ENCODE measurements at regions not wholly inside any gene's neighbourhood (a gene's known extent, or its start where the extent isn't known, plus 50 kb on each side); places are given as distances from the start of the nearest gene placed in this dataset.

DNA sequence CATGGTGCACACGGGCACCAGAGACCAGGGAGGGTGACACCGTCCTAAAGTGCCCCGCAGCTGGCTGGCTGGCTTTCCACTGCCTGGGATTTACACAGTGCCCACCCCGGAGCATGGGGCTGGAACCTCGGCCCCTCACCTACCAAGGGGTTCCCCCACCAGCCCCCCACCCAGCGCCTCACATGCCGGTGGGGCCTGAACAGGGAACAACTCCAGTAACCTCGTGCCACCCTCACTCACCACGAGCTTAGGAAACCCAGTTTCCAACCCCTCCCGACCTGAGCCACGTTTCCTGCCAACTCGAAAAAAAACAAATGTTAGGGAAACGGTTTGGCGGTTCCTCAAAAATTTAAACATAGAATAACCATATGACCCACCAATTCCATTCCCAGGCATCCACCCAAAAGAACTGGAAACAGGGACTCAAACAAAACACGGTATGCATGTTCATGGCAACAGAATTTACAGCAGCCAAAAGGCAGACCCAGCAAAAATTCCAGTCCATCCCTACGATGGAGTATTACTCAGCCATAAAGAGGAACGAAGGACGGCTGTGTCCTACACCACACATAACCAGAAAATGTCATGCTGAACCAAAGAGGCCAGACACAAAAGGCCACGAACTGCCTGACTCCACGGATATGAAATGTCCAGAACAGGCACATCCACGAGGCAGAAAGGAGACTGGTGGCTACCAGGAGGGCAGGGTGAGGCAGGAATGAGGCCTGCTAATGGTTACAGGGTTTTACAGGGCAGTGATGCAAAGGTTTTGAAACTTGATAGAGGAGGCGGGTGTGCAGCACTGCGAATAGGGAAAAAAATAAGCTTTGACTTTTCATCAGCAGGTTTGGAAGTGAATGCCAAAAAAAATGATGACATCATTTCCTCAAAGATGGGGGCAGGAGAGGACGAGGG lies 68.9 kb downstream of the NCOR2 start:
- Mint-ChIP-seq H3K4me1 (ENCODE audit: low read depth, unreplicated experiment) (peaks cover 43% of the 10 kb centered on the region), H3K36me3 (ENCODE audit: insufficient read depth, unreplicated experiment) (peaks cover 24% of the 10 kb centered on the region), H3K9me3 (ENCODE audit: low read depth, unreplicated experiment) (no peaks in the 10 kb centered on the region), H3K4me3 (ENCODE audit: low read depth, unreplicated experiment) (no peak overlapping the region), H3K27ac (ENCODE audit: unreplicated experiment) (no peak overlapping the region), H3K27me3 (ENCODE audit: unreplicated experiment) (no peaks in the 10 kb centered on the region)
- CTCF ChIA-PET, result no interaction called here
- TF ChIP-seq, protein P1, sequence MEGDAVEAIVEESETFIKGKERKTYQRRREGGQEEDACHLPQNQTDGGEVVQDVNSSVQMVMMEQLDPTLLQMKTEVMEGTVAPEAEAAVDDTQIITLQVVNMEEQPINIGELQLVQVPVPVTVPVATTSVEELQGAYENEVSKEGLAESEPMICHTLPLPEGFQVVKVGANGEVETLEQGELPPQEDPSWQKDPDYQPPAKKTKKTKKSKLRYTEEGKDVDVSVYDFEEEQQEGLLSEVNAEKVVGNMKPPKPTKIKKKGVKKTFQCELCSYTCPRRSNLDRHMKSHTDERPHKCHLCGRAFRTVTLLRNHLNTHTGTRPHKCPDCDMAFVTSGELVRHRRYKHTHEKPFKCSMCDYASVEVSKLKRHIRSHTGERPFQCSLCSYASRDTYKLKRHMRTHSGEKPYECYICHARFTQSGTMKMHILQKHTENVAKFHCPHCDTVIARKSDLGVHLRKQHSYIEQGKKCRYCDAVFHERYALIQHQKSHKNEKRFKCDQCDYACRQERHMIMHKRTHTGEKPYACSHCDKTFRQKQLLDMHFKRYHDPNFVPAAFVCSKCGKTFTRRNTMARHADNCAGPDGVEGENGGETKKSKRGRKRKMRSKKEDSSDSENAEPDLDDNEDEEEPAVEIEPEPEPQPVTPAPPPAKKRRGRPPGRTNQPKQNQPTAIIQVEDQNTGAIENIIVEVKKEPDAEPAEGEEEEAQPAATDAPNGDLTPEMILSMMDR (IDR thresholded peaks at IDR 0.05; ENCODE audit: unreplicated experiment), result no peak
- intact Hi-C loops (cut with micrococcal nuclease; ENCODE audit: unreplicated experiment), result no loop called here
- no peak for DNase-seq
- BruUV-seq (replicated peaks), result no TSS peak

DNA sequence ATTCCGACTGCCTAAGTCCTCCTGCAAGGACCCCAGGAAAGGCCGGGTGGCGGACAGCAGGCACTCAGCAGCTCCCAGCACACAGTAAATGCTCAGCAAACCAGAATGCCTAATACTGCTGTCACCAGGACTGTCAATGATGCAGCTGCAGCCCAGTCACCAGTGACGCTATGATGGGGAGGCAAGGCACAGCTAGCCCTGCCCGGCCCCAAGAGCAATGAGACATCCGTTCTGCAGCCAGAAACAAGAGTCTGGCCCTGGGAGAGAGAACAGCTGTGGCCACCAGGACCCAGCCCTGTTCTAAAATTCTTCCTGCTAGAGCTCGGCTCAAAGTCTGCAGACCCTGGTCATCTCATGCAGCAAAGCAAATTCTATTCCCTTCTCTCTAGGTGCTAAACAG lies 69.8 kb downstream of the NCOR2 start:
- BruUV-seq (replicated peaks), result no TSS peak
- CTCF ChIA-PET, result no interaction called here
- H3K4me1 Mint-ChIP-seq (ENCODE audit: low read depth, unreplicated experiment), result peaks cover 43% of the 10 kb centered on the region

DNA sequence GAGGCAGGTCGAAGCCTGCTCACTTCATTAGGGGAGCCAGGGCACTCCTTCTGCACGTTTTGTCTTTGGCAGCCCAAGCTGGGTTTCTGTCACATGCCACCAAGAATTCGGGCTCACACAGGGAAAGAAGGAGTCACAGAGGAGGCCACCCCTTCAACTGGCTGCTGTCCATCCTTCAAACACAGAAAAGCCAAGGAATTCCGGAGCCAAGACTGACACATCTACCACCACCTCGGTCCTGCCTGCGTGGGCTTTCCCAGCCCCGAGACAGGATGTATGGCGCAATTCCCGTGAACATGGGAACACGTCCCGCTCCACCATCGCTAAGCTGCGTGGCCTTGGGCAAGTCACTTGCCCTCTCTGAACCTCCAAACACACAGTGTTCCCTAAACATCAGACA lies 70.4 kb downstream of the NCOR2 start:
- H3K36me3 Mint-ChIP-seq (ENCODE audit: insufficient read depth, unreplicated experiment), result peaks cover 34% of the 10 kb centered on the region
- CTCF ChIA-PET, result no interaction called here
- TF ChIP-seq, protein P1 (IDR thresholded peaks at IDR 0.05; ENCODE audit: unreplicated experiment), result no peak
- H3K4me3 Mint-ChIP-seq (ENCODE audit: low read depth, unreplicated experiment), result no peak overlapping the region
- BruUV-seq (replicated peaks), result no TSS peak
- peaks cover 38% of the 10 kb centered on the region for H3K4me1 Mint-ChIP-seq (ENCODE audit: low read depth, unreplicated experiment)
- DNase-seq, result no peak
- H3K27me3 Mint-ChIP-seq (ENCODE audit: unreplicated experiment), result no peaks in the 10 kb centered on the region
- H3K9me3 Mint-ChIP-seq (ENCODE audit: low read depth, unreplicated experiment), result no peaks in the 10 kb centered on the region
- H3K27ac Mint-ChIP-seq (ENCODE audit: unreplicated experiment), result no peak overlapping the region
- intact Hi-C loops (cut with micrococcal nuclease; ENCODE audit: unreplicated experiment), result no loop called here

More for the DNA sequence above, 69.8 kb downstream of the NCOR2 start:
- no peak overlapping the region for H3K27ac Mint-ChIP-seq (ENCODE audit: unreplicated experiment)
- no peak overlapping the region for H3K4me3 Mint-ChIP-seq (ENCODE audit: low read depth, unreplicated experiment)
- intact Hi-C loops (cut with micrococcal nuclease; ENCODE audit: unreplicated experiment), result no loop called here
- H3K27me3 Mint-ChIP-seq (ENCODE audit: unreplicated experiment), result no peaks in the 10 kb centered on the region
- H3K9me3 Mint-ChIP-seq (ENCODE audit: low read depth, unreplicated experiment), result no peaks in the 10 kb centered on the region
- TF ChIP-seq, protein P1 (IDR thresholded peaks at IDR 0.05; ENCODE audit: unreplicated experiment), result no peak
- H3K36me3 Mint-ChIP-seq (ENCODE audit: insufficient read depth, unreplicated experiment), result peaks cover 31% of the 10 kb centered on the region
- DNase-seq, result no peak

DNA sequence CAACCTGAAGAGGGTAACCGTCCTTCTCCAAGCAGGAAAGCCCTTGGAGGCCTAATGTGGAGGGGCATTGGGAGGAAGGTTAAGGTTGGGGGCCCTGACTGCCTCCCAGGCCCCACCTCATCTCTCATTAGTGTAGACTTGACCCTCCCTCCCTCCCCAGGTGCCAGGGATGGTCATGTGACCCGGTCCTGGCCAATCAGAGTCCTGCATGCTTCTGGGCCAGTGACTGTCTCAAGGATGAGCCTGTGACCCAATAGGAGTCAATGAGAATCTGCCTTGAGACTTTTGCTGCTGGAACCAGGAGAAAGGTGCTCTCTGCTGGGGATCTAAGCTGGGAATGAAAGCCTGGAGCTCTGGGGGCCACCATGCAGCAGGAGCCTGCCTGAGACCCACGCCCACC lies 70.8 kb downstream of the NCOR2 start:
- TF ChIP-seq, protein P1 (IDR thresholded peaks at IDR 0.05; ENCODE audit: unreplicated experiment), result no peak
- Mint-ChIP-seq H3K4me3 (ENCODE audit: low read depth, unreplicated experiment) (no peak overlapping the region), H3K27ac (ENCODE audit: unreplicated experiment) (no peak overlapping the region), H3K9me3 (ENCODE audit: low read depth, unreplicated experiment) (no peaks in the 10 kb centered on the region), H3K27me3 (ENCODE audit: unreplicated experiment) (no peaks in the 10 kb centered on the region), H3K4me1 (ENCODE audit: low read depth, unreplicated experiment) (peaks cover 33% of the 10 kb centered on the region), H3K36me3 (ENCODE audit: insufficient read depth, unreplicated experiment) (peaks cover 38% of the 10 kb centered on the region)
- DNase-seq, result no peak
- intact Hi-C loops (cut with micrococcal nuclease; ENCODE audit: unreplicated experiment), result no loop called here
- no TSS peak for BruUV-seq (replicated peaks)
- CTCF ChIA-PET, result no interaction called here
